ENCODE measurements at regions not wholly inside any gene's neighbourhood (a gene's known extent, or its start where the extent isn't known, plus 50 kb on each side); places are given as distances from the start of the nearest gene placed in this dataset.

- TF ChIP-seq EZH2phosphoT487 (IDR thresholded peaks at IDR 0.05; ENCODE audit: low read depth) = no peak
- no peak for TF ChIP-seq CTCF (IDR thresholded peaks at IDR 0.05; ENCODE audit: low read depth, low read length)
These were observed 822.3 kb downstream of the MTRR start for GRCh38 chr5:8691221-8691620.
